Stomach (tissue), 8 donors: ENCODE measurements at regions not wholly inside any gene's neighbourhood (a gene's known extent, or its start where the extent isn't known, plus 50 kb on each side); places are given as distances from the start of the nearest gene placed in this dataset.

ENCODE experiments used
- DNase-seq, 2 donors: peaks; one replicate each; pipeline versions ENCODE4 v3.0.0 to v3.0.0-alpha.2; 2013 to 2019
- H3K27ac ChIP-seq, 5 donors: fragments of 200-600 bp in 4 of 5; sonication (generic) in 4 of 5; one replicate each; pipeline ENCODE4 v1.5.1; 2013 to 2019; ENCODE audit warnings: mild to moderate bottlenecking in 1 of 5, moderate library complexity in 1 of 5
- H3K27me3 ChIP-seq, 3 donors: fragments of 200-600 bp; sonication (generic); one replicate each; pipeline ENCODE4 v1.5.1; 2017 to 2019; ENCODE audit warnings: mixed run types in 1 of 3
- H3K36me3 ChIP-seq, 4 donors: fragments of 200-600 bp; sonication (generic); 1 replicate in 3 of 4; 2 replicates in 1 of 4; pipeline ENCODE4 v1.5.1; 2016 to 2019
- H3K4me1 ChIP-seq, 4 donors: fragments of 200-600 bp; sonication (generic); one replicate each; pipeline ENCODE4 v1.5.1; 2016 to 2019
- H3K4me3 ChIP-seq, 4 donors: fragments of 200-600 bp; sonication (generic) in 3 of 4; one replicate each; pipeline ENCODE4 v1.5.1; 2016 to 2019; ENCODE audit warnings: mild to moderate bottlenecking in 1 of 4
- H3K9me3 ChIP-seq, 4 donors: fragments of 200-600 bp; sonication (generic); one replicate each; pipeline ENCODE4 v1.5.1; 2016 to 2019
- EP300 ChIP-seq: sonication (generic); formaldehyde crosslinking; IDR thresholded peaks from one replicate; pipeline ENCODE4 v1.6.1; 2017; ENCODE audit warnings: antibody characterized with exemption
- POLR2A ChIP-seq, 4 donors: fragments of 450-650 bp; IDR thresholded peaks; one replicate each; pipeline ENCODE4 v1.6.1; 2016; ENCODE audit warnings: antibody characterized with exemption in 4 of 4, control low read depth in 2 of 4, mild to moderate bottlenecking in 1 of 4, moderate library complexity in 1 of 4
- POLR2AphosphoS5 ChIP-seq, 3 donors: sonication (generic); formaldehyde crosslinking; IDR thresholded peaks; one replicate each; pipeline ENCODE4 v1.6.1; 2016; ENCODE audit warnings: antibody characterized with exemption in 3 of 3
- WGBS, 5 donors: extraction: QIAGEN DNeasy Blood & Tissue Kit in 3 of 5; methylation state at CpG; one replicate each; pipeline versions ENCODE4 v1.1.5 to v1.1.7; 2013 to 2018; 5-methylcytosine and 5-hydroxymethylcytosine counted together
- intact Hi-C: fragments of 100-400 bp; cut with DNase I; formaldehyde crosslinking; loops from one replicate; pipeline ENCODE4 v1.15.1; 2023; ENCODE audit warnings: low total_unique reads
- TF ChIP-seq, protein P1 (sequence below), 7 experiments: fragments of 450-650 bp in 4 of 7; fragments of 200-600 bp in 3 of 7; sonication (generic) in 3 of 7; IDR thresholded peaks; one replicate each; pipeline ENCODE4 v1.5.1; 2016 to 2019; ENCODE audit warnings: antibody characterized with exemption in 7 of 7, control low read depth in 2 of 7, mild to moderate bottlenecking in 1 of 7
- donor health status: healthy with polysubstance abuse.
- donor health status: Bipolar disorder and iron deficiency.
- donor health status: healthy.

DNA sequence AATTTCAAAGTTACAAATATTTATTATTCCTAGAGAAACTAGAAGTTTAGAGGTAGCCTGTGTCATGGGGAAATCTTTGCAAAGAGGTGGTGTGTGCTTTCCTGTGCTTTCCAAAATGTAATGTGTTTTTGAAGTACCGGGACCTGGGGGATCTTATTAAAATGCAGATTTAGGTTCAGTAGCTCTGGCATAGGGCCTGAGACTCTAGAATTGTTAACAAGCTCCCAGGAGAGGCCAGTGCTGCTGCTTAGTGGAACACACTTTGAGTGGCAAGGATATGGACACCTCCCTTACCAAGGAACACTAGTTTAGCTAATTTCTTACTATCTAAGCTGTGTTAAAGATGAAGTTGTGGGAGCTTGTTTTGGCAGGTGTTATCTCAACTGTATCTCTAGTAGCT is 428.9 kb downstream of the VGLL3 start:
- Histone ChIP-seq H3K9me3 (no peaks in the 10 kb centered on the region), H3K4me3 (no peak overlapping the region), H3K27me3 (no peaks in the 10 kb centered on the region), H3K36me3 (no peaks in the 10 kb centered on the region), H3K27ac (no peak overlapping the region), H3K4me1 (no peaks in the 10 kb centered on the region)
- DNase-seq: no peak
- TF ChIP-seq POLR2A (IDR thresholded peaks at IDR 0.05) (no peak), EP300 (no peak)
- TF ChIP-seq, protein P1, sequence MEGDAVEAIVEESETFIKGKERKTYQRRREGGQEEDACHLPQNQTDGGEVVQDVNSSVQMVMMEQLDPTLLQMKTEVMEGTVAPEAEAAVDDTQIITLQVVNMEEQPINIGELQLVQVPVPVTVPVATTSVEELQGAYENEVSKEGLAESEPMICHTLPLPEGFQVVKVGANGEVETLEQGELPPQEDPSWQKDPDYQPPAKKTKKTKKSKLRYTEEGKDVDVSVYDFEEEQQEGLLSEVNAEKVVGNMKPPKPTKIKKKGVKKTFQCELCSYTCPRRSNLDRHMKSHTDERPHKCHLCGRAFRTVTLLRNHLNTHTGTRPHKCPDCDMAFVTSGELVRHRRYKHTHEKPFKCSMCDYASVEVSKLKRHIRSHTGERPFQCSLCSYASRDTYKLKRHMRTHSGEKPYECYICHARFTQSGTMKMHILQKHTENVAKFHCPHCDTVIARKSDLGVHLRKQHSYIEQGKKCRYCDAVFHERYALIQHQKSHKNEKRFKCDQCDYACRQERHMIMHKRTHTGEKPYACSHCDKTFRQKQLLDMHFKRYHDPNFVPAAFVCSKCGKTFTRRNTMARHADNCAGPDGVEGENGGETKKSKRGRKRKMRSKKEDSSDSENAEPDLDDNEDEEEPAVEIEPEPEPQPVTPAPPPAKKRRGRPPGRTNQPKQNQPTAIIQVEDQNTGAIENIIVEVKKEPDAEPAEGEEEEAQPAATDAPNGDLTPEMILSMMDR (IDR thresholded peaks at IDR 0.05): no peak
- intact Hi-C loops: no loop called here
- WGBS, 5 donors: 30 to 60% (median 50%) methylated on average over 1 of the region's 1 CpG

- H3K27me3 ChIP-seq: no peaks in the 10 kb centered on the region
- no peaks in the 10 kb centered on the region for H3K4me1 ChIP-seq
- no peak overlapping the region for H3K4me3 ChIP-seq
- DNase-seq: no peak
- no peaks in the 10 kb centered on the region for H3K36me3 ChIP-seq
- no peak overlapping the region for H3K27ac ChIP-seq
- WGBS, 5 donors: 27 to 40% (median 37%) methylated on average over 5 of the region's 5 CpGs
- no peaks in the 10 kb centered on the region for H3K9me3 ChIP-seq
- no peak for TF ChIP-seq POLR2AphosphoS5 (IDR thresholded peaks at IDR 0.05)
- TF ChIP-seq POLR2A (IDR thresholded peaks at IDR 0.05): no peak
- no peak for TF ChIP-seq EP300
- TF ChIP-seq, protein P1 (IDR thresholded peaks at IDR 0.05): no peak
- intact Hi-C loops: no loop called here
Measured at GRCh38 chr3:86561215-86561614, 429.7 kb downstream of the VGLL3 start.

DNA sequence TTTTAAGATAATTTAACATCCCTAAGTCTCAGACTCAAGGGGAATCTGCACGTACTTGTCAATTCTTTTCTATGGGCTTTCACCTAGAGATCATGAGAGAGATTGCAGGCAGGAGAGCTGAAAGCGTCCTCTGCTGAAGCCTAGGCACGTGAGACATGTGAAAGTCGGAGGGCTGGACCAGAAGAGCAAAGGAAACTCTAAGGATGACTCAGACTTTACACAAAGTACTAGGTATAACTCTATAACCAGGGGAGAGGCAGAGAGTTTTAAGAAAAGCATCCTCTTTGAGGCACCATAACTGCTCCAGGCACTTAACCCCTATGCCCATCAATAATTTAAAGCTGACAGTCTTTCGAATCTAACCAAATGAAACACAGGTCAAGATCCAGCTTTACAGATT is 436.6 kb downstream of the VGLL3 start:
- Histone ChIP-seq H3K27ac (no peak overlapping the region), H3K4me3 (no peak overlapping the region), H3K4me1 (no peaks in the 10 kb centered on the region), H3K9me3 (no peaks in the 10 kb centered on the region), H3K27me3 (no peaks in the 10 kb centered on the region), H3K36me3 (no peaks in the 10 kb centered on the region)
- no peak for DNase-seq
- intact Hi-C loops: no loop called here
- WGBS, 5 donors: 47 to 77% (median 68%) methylated on average over 5 of the region's 5 CpGs
- TF ChIP-seq EP300 (no peak), POLR2A (IDR thresholded peaks at IDR 0.05) (no peak), POLR2AphosphoS5 (IDR thresholded peaks at IDR 0.05) (no peak)
- TF ChIP-seq, protein P1 (IDR thresholded peaks at IDR 0.05): no peak

DNA sequence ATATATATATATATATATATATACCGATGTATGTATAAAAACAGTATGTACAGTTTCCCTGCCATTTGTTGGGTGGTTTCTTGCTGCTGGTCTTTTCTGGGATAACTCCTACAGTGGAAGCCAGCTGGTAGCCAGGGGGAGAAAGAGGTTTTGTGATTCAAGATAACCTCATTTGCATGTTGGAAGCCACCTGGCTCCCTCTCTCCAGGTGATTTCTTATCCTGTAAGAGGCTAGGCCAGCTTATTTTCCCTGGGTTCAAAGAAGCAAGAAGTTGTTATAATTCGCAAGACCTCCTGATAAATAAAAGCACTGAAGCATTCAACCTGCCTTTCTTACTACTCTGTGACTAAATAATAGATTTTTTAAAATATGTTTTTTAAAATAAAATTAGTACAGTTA is 443.3 kb downstream of the VGLL3 start:
- no peak for DNase-seq
- Histone ChIP-seq H3K4me3 (no peak overlapping the region), H3K36me3 (no peaks in the 10 kb centered on the region)

More for the DNA sequence above, 443.3 kb downstream of the VGLL3 start:
- Histone ChIP-seq H3K4me1 (no peaks in the 10 kb centered on the region), H3K27me3 (no peaks in the 10 kb centered on the region), H3K27ac (no peak overlapping the region), H3K9me3 (no peaks in the 10 kb centered on the region)
- WGBS, 5 donors: 25 to 53% (median 46%) methylated on average over 2 of the region's 2 CpGs
- TF ChIP-seq EP300 (no peak), POLR2A (IDR thresholded peaks at IDR 0.05) (no peak), POLR2AphosphoS5 (IDR thresholded peaks at IDR 0.05) (no peak)
- TF ChIP-seq, protein P1 (IDR thresholded peaks at IDR 0.05): no peak
- intact Hi-C loops: no loop called here
